ENCODE measurements at regions not wholly inside any gene's neighbourhood (a gene's known extent, or its start where the extent isn't known, plus 50 kb on each side); places are given as distances from the start of the nearest gene placed in this dataset.
"Not testable (repeated sequence)": the region's sequence is repeated elsewhere in the genome, so short reads cannot be mapped to it uniquely, and the experiment has no call there.

DNA sequence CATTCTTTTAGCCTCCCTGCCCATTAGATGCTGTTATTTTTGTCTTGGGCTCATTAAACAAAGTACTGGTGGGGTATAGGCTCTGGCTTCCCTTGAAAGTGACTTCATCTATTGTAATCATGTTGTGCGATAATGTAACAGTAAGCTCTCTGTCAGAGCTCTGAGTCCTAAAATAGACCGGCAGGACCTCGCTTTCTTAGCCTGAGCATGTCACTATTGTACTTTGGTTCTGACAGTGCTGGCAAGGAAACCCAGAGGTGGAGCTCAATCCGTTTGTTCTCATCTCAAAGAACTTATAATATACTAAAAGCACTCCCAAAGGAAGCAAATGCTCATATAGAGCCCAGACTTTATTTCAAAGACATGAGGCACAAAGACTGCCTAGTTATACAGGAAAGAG lies 339.1 kb upstream of the CCNH start:
- H3K4me3 ChIP-seq (ENCODE audit: low read length) = no peak overlapping the region
- no peak overlapping the region for H3K9ac ChIP-seq (ENCODE audit: low read depth, low read length)
- WGBS = 90% methylated on average over 4 of the region's 4 CpGs
- H3K27ac ChIP-seq (ENCODE audit: low read depth, low read length) = no peak overlapping the region
- no peaks in the 10 kb centered on the region for H3K27me3 ChIP-seq (ENCODE audit: insufficient read depth, low read length)
- peaks cover 40% of the 10 kb centered on the region for H3K4me1 ChIP-seq (ENCODE audit: insufficient read depth, low read length)
- H3K36me3 ChIP-seq (ENCODE audit: insufficient read depth, low read length) = no peaks in the 10 kb centered on the region
- H3K9me3 ChIP-seq (ENCODE audit: insufficient read depth, low read depth, low read length) = no peaks in the 10 kb centered on the region

DNA sequence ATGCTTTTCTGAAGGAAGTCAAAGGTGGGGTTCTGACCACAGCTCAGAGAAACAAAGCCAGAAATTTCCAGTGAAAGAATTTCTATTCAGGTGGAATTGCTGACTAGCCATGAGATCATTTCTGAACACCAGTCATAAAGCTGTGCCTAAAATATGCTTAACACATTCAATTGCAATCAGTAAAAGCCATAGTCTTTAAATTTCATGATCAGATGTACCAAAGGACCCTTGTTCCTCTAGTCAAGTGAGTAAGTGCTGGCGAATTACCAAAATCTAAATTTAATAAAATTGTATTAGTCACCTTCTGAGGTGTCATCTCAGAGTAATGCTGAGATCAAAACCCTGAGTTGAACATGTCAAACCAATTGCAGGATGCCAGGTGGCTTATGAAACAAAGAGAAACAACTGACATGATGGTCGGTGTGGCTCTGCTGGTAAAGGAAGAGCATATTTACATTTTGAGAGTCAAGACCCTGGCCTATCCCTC lies 334.2 kb upstream of the CCNH start:
- WGBS = 92% methylated on average over 2 of the region's 2 CpGs
- H3K4me1 ChIP-seq (ENCODE audit: insufficient read depth, low read length) = peaks cover 8% of the 10 kb centered on the region; the same call in 1 of the 2 replicates
- H3K9me3 ChIP-seq (ENCODE audit: insufficient read depth, low read depth, low read length) = no peaks in the 10 kb centered on the region
- H3K36me3 ChIP-seq (ENCODE audit: insufficient read depth, low read length) = no peaks in the 10 kb centered on the region
- no peaks in the 10 kb centered on the region for H3K27me3 ChIP-seq (ENCODE audit: insufficient read depth, low read length)
- no peak overlapping the region for H3K9ac ChIP-seq (ENCODE audit: low read depth, low read length)
- H3K27ac ChIP-seq (ENCODE audit: low read depth, low read length) = no peak overlapping the region
- H3K4me3 ChIP-seq (ENCODE audit: low read length) = no peak overlapping the region

DNA sequence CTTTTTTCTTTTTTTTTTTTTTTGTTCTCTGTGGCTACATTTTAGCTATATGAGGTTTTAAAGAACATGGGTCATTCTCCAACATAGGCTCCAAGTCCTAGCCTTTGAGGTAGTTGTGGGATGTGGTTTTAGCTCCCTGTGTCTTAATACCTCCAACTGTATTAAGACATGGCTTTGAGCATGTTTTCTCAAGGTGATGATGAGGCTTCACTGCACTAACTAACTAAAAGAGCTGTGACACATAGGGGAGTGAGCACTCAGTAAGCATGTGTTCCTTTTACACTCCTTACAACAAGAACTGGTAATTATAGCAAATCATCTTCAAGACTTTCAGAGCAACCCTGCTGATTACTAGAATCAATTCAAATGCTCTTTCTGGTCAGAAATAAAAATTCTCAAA lies 333.6 kb upstream of the CCNH start:
- no peak overlapping the region for H3K4me3 ChIP-seq (ENCODE audit: low read length)
- no peak overlapping the region for H3K9ac ChIP-seq (ENCODE audit: low read depth, low read length)
- H3K27ac ChIP-seq (ENCODE audit: low read depth, low read length) = no peak overlapping the region
- H3K27me3 ChIP-seq (ENCODE audit: insufficient read depth, low read length) = no peaks in the 10 kb centered on the region
- no peaks in the 10 kb centered on the region for H3K36me3 ChIP-seq (ENCODE audit: insufficient read depth, low read length)
- no peaks in the 10 kb centered on the region for H3K9me3 ChIP-seq (ENCODE audit: insufficient read depth, low read depth, low read length)
- peaks cover 13% of the 10 kb centered on the region; the same call in 1 of the 2 replicates for H3K4me1 ChIP-seq (ENCODE audit: insufficient read depth, low read length)

DNA sequence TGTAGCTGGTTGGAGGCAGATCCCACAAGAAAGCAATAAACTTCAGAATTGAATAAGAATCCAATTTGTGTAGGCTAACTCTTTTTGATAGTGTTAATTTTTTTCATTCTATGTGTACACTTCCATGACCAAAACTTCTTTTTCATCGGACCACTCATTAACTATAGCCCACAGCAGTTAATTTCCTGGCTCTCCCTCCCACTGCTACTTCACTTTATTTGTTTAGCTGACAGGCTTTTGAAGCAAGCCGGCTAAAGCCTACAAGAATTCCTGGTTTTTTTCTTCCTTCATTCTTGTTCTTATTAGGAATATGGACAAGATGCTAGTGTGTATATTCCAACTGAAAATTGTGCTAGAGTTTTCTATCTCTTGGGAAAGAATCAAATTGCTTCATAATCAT lies 329.2 kb upstream of the CCNH start:
- no peak overlapping the region for H3K4me3 ChIP-seq (ENCODE audit: low read length)
- WGBS = 55% methylated on average over 2 of the region's 2 CpGs
- H3K27ac ChIP-seq (ENCODE audit: low read depth, low read length) = no peak overlapping the region
- no peaks in the 10 kb centered on the region for H3K9me3 ChIP-seq (ENCODE audit: insufficient read depth, low read depth, low read length)
- H3K9ac ChIP-seq (ENCODE audit: low read depth, low read length) = no peak overlapping the region
- no peaks in the 10 kb centered on the region for H3K27me3 ChIP-seq (ENCODE audit: insufficient read depth, low read length)
- no peaks in the 10 kb centered on the region for H3K36me3 ChIP-seq (ENCODE audit: insufficient read depth, low read length)
- peaks cover 18% of the 10 kb centered on the region; the same call in 1 of the 2 replicates for H3K4me1 ChIP-seq (ENCODE audit: insufficient read depth, low read length)

DNA sequence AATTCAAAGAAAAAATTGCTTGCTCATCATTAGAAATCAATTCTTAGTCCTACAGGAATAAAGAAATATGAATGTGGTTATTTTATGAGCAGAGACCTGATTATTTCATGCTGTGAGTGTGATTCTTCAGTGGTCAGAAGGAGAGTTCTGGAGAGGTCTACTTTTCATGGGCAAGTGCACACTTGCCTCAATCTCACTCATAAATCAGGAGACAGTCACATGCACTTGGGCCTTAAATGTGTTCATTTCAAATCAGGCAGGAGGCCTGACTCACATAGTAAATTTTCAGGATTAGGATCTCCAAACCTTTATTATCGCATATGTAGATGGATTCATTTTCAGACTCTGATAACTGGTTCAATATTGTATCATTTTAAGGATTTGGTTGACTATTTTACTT lies 323.2 kb upstream of the CCNH start:
- Histone ChIP-seq H3K9me3 (ENCODE audit: insufficient read depth, low read depth, low read length) (no peaks in the 10 kb centered on the region), H3K4me1 (ENCODE audit: insufficient read depth, low read length) (peaks cover 5% of the 10 kb centered on the region; the same call in 1 of the 2 replicates), H3K27ac (ENCODE audit: low read depth, low read length) (no peak overlapping the region), H3K4me3 (ENCODE audit: low read length) (no peak overlapping the region), H3K27me3 (ENCODE audit: insufficient read depth, low read length) (no peaks in the 10 kb centered on the region), H3K36me3 (ENCODE audit: insufficient read depth, low read length) (no peaks in the 10 kb centered on the region), H3K9ac (ENCODE audit: low read depth, low read length) (no peak overlapping the region)
- 60% methylated on average over 1 of the region's 1 CpG for WGBS

DNA sequence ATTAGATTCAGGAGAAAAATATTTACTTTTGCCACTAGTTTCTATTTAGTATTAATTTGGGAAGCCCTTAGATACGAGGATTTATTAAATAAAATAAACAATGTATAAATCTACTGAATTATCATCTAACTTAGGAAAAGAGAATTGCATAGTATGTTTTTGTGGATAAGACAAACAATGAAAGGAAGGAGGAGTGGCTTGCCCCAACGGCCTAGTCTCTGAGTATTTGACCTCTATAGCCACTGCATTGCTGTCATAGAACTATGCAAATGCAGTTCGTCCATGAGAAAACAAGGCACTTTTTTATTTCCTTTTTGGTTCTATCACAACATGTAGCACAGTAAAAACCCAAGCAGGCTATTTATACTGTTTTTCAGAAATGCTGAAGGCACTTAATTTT lies 321.2 kb upstream of the CCNH start:
- Histone ChIP-seq H3K4me1 (ENCODE audit: insufficient read depth, low read length) (peaks cover 4% of the 10 kb centered on the region; the same call in 1 of the 2 replicates), H3K9ac (ENCODE audit: low read depth, low read length) (no peak overlapping the region), H3K9me3 (ENCODE audit: insufficient read depth, low read depth, low read length) (no peaks in the 10 kb centered on the region), H3K36me3 (ENCODE audit: insufficient read depth, low read length) (no peaks in the 10 kb centered on the region), H3K4me3 (ENCODE audit: low read length) (no peak overlapping the region), H3K27ac (ENCODE audit: low read depth, low read length) (no peak overlapping the region), H3K27me3 (ENCODE audit: insufficient read depth, low read length) (no peaks in the 10 kb centered on the region)
- WGBS = 74% methylated on average over 2 of the region's 3 CpGs

DNA sequence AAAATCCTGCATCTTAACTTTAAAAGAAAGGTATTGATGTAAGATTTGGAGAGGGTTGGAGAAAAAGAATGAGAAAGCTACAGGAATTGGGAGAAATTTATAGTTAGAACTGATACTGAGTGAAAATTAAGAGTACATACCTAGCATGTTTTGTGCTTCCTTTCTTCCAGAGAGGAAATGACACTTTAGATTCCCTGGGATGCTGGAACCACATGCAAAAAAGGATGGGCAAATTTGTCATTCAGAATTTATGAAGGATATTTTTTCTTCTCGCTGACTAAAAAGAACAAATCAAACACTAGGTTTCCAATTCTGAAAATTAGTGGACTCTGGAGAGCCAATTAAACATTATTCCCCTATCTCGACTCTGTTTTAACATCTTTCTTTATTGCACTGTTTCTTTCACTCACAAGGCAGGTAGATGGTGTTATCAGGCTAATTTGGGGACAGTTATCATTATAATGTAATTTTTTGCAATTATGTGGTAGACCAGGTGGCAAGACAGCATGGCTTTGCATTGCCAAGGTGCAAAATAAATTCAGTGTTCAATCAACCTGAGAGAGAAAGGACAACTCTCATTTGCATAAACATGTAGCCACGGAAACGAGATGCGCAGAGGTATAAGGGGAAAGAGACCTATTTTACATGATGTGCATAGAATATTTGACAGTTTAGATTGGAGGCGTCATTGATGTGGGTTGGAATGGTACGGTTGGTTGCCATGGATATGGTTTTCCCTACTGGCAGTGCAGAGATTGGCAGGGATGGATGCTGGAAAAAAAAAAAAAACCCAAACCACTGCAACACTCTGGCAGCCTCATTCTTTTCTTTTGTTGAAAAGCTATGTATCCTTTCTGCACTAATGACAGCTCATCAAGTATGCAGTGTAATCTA lies 320.4 kb upstream of the CCNH start:
- Histone ChIP-seq H3K9ac (ENCODE audit: low read depth, low read length) (no peak overlapping the region), H3K4me3 (ENCODE audit: low read length) (no peak overlapping the region), H3K9me3 (ENCODE audit: insufficient read depth, low read depth, low read length) (no peaks in the 10 kb centered on the region), H3K4me1 (ENCODE audit: insufficient read depth, low read length) (peaks cover 4% of the 10 kb centered on the region; the same call in 1 of the 2 replicates), H3K27me3 (ENCODE audit: insufficient read depth, low read length) (no peaks in the 10 kb centered on the region), H3K36me3 (ENCODE audit: insufficient read depth, low read length) (no peaks in the 10 kb centered on the region), H3K27ac (ENCODE audit: low read depth, low read length) (no peak overlapping the region)
- WGBS = 93% methylated on average over 7 of the region's 7 CpGs

DNA sequence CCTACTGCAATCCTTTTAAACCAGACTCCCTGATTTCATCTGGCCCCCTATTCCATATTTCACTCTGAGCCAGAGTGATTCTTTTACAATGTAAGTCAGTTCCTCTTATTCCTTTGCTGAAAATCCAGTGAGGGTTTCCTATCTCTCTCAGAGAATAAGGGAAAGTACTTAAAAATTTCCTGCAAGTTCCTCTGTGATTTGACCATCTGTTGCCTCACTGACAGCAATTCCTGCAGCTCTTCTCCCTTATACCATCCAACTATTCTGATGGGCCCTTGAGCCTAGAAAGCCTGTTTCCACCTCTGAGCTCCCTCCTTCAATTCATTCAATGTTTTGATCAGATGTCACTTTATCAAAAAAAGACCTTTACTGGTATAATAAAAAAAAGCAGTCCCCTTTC lies 317.1 kb upstream of the CCNH start:
- no peak overlapping the region for H3K9ac ChIP-seq (ENCODE audit: low read depth, low read length)
- H3K4me1 ChIP-seq (ENCODE audit: insufficient read depth, low read length) = peaks cover 4% of the 10 kb centered on the region
- no peaks in the 10 kb centered on the region for H3K9me3 ChIP-seq (ENCODE audit: insufficient read depth, low read depth, low read length)
- H3K36me3 ChIP-seq (ENCODE audit: insufficient read depth, low read length) = no peaks in the 10 kb centered on the region
- no peak overlapping the region for H3K27ac ChIP-seq (ENCODE audit: low read depth, low read length)
- H3K4me3 ChIP-seq (ENCODE audit: low read length) = no peak overlapping the region
- H3K27me3 ChIP-seq (ENCODE audit: insufficient read depth, low read length) = no peaks in the 10 kb centered on the region

DNA sequence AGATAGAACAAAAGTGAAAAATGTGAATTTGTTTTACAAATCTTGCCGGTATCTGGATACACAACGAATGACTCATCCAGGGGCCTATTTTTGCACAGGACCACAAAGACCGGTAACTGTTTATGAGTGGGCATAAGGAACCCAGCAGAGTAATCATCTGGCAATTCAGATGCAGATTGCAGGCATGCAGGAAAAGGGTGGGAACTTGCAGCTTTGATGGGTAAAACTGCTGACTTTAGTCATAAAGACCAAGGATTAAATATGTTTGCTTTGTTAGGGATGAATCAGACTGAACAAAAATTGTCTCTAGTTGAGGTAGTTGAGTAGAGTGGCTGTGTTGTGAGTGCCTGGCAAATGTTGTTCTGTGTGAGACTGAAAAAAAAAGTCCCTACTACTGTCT lies 309.6 kb upstream of the CCNH start:
- Histone ChIP-seq H3K4me3 (ENCODE audit: low read length) (no peak overlapping the region; the same call in 1 of the 2 replicates), H3K9ac (ENCODE audit: low read depth, low read length) (no peak overlapping the region), H3K9me3 (ENCODE audit: insufficient read depth, low read depth, low read length) (peaks cover 4% of the 10 kb centered on the region; the same call in 1 of the 2 replicates), H3K36me3 (ENCODE audit: insufficient read depth, low read length) (no peaks in the 10 kb centered on the region), H3K4me1 (ENCODE audit: insufficient read depth, low read length) (peaks cover 15% of the 10 kb centered on the region), H3K27ac (ENCODE audit: low read depth, low read length) (no peak overlapping the region; the same call in 1 of the 2 replicates), H3K27me3 (ENCODE audit: insufficient read depth, low read length) (no peaks in the 10 kb centered on the region)
- 57% methylated on average over 3 of the region's 3 CpGs for WGBS

DNA sequence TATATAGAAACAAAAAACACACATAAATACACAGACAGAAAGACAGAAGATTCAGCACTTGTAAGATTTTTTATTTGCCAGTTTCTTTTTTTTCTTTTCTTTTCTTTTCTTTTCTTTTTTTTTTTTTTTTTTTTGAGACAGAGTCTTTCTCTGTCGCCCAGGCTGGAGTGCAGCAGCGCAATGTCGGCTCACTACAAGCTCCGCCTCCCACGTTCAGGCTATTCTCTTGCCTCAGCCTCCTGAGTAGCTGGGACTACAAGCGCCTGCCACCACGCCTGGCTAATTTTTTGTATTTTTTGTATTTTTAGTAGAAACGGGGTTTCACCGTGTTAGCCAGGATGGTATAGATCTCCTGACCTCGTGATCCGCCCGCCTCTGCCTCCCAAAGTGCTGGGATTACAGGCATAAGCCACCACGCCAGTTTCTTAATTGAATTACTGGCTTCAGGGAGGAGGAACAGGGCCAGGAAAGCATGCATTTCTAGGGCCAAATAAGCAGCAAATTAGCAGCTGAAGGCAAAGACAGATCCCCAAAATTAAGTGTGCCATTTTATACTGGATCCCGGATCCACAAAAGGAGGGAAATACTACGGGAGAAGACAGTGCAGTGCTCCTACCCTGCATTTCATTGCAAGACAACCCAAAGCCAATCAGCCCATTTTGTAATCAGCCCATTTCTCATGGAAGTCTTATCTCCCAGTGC lies 305.6 kb upstream of the CCNH start:
- not testable (repeated sequence) for H3K9ac ChIP-seq (ENCODE audit: low read depth, low read length); H3K27ac ChIP-seq (ENCODE audit: low read depth, low read length); H3K9me3 ChIP-seq (ENCODE audit: insufficient read depth, low read depth, low read length); H3K36me3 ChIP-seq (ENCODE audit: insufficient read depth, low read length); H3K4me3 ChIP-seq (ENCODE audit: low read length); H3K27me3 ChIP-seq (ENCODE audit: insufficient read depth, low read length)
- 91% methylated on average over 15 of the region's 15 CpGs for WGBS
- H3K4me1 ChIP-seq (ENCODE audit: insufficient read depth, low read length) = peaks cover 15% of the 10 kb centered on the region

DNA sequence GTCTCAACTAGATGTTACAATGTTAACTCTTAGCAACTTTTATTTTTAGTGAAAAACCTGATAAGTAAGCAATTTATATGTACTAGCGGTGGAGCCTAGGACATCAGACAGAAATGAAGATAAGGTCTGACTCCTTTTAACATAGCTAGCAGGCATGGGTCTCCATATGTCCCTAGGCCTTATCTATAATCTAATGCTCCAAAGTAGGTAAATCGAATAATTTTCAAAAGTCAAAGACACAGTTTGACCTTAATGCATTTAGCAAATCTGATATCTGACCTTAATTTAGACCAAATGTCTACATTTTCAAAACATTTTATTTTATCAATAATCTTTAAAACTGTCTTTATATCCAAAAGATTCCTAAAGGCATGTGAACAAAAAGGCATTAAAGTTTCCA lies 305.0 kb upstream of the CCNH start:
- Histone ChIP-seq H3K4me3 (ENCODE audit: low read length) (no peak overlapping the region), H3K27me3 (ENCODE audit: insufficient read depth, low read length) (no peaks in the 10 kb centered on the region), H3K9ac (ENCODE audit: low read depth, low read length) (no peak overlapping the region), H3K9me3 (ENCODE audit: insufficient read depth, low read depth, low read length) (peaks cover 4% of the 10 kb centered on the region; the same call in 1 of the 2 replicates), H3K27ac (ENCODE audit: low read depth, low read length) (no peak overlapping the region), H3K36me3 (ENCODE audit: insufficient read depth, low read length) (no peaks in the 10 kb centered on the region), H3K4me1 (ENCODE audit: insufficient read depth, low read length) (peaks cover 11% of the 10 kb centered on the region)
- WGBS = 94% methylated on average over 2 of the region's 2 CpGs

Measured in HUES64 (cell line).